Lung (tissue), 11 donors: ENCODE measurements at regions not wholly inside any gene's neighbourhood (a gene's known extent, or its start where the extent isn't known, plus 50 kb on each side); places are given as distances from the start of the nearest gene placed in this dataset.

Experiments
- ATAC-seq: fragments of 200-7000 bp; cut with Tn5 transposase; one replicate; pipeline ENCODE4 v1.9.1; 2020; ENCODE audit warnings: moderate number of reproducible peaks; ENCODE audit not compliant: insufficient read depth, low FRiP score
- DNase-seq, 3 donors: peaks; one replicate each; pipeline ENCODE4 v3.0.0-alpha.2; 2013 to 2017
- H3K27ac ChIP-seq, 2 donors: one replicate each; pipeline ENCODE4 v1.5.1; 2013; ENCODE audit warnings: mild to moderate bottlenecking in 2 of 2, moderate library complexity in 2 of 2, control low read depth in 1 of 2, inconsistent platforms in 1 of 2, low read depth in 1 of 2, low read length in 1 of 2
- H3K27me3 ChIP-seq, 3 donors: one replicate each; pipeline ENCODE4 v1.5.1; 2013; ENCODE audit warnings: low read length in 2 of 3; ENCODE audit not compliant: control insufficient read depth in 3 of 3, insufficient read depth in 3 of 3
- H3K36me3 ChIP-seq, 4 donors: one replicate each; pipeline ENCODE4 v1.5.1; 2013; ENCODE audit warnings: low read length in 4 of 4, mild to moderate bottlenecking in 1 of 4, moderate library complexity in 1 of 4; ENCODE audit not compliant: control insufficient read depth in 4 of 4, insufficient read depth in 4 of 4
- H3K4me1 ChIP-seq, 5 donors: one replicate each; pipeline ENCODE4 v1.5.1; 2013; ENCODE audit warnings: low read length in 5 of 5, mild to moderate bottlenecking in 2 of 5, moderate library complexity in 1 of 5; ENCODE audit not compliant: control insufficient read depth in 5 of 5, insufficient read depth in 5 of 5
- H3K4me3 ChIP-seq: one replicate; pipeline ENCODE4 v1.5.1; 2013; ENCODE audit warnings: mild to moderate bottlenecking, control low read depth, moderate library complexity
- H3K9ac ChIP-seq, 2 donors: one replicate each; pipeline ENCODE4 v1.5.1; 2013; ENCODE audit warnings: low read length in 2 of 2, control low read depth in 1 of 2; ENCODE audit not compliant: insufficient read depth in 1 of 2
- H3K9me3 ChIP-seq, 4 donors: one replicate each; pipeline ENCODE4 v1.5.1; 2013; ENCODE audit warnings: low read length in 3 of 4, mild to moderate bottlenecking in 1 of 4, moderate library complexity in 1 of 4; ENCODE audit not compliant: control insufficient read depth in 4 of 4, insufficient read depth in 3 of 4
- WGBS, 2 donors: extraction: QIAGEN DNeasy Blood & Tissue Kit; methylation state at CpG; one replicate each; pipeline ENCODE4 v1.1.7; 2013; 5-methylcytosine and 5-hydroxymethylcytosine counted together
- TF ChIP-seq, protein P1 (sequence below): IDR thresholded peaks from 2 replicates; pipeline ENCODE4 v1.5.1; 2012; ENCODE audit warnings: mild to moderate bottlenecking; ENCODE audit errors: control extremely low read depth, extremely low read depth
- donor health status: control.
- donor health status: control.
- donor health status: Bipolar disorder and iron deficiency.
- donor health status: healthy.
- donor health status: DM: yes; HTN: yes; CAD: no.

DNA sequence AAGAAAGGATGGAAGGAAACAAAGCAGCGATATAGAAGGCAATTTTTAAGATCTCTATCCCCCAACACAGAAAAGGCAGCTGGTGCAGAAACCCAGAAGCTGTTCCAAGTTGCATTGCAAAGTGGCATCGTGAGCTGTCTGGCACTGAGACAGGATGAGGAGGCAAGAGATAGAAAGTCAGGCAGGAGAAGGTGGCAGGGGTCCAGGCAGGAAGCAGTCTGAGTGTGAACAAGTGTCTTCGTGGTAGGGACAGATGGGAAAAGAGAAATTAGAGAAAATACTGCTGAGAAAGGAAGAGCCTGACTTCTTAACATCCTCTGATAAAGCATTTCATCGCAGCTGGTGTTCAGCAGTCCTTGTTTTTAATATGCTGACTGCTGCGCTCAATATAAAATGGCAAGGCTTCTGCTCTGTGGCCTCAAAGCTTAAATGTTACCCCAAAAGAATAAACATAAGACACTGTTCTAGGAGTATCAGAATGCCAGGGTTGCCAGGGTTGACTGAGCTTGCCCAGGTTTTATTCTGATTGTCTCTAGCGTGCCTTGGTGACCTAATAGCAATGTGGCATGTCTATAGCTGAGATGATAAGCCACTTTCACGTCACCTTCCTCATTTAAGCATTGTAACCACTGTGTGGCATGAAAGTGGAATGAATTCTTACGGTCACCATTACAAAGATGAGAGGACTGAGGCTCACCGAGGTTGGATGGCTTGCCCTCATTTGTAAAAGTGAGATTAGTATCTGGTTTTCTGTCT lies 397.6 kb downstream of the NUAK1 start:
- no peak overlapping the region for H3K9ac ChIP-seq
- H3K27ac ChIP-seq: peak overlapping the region; percentile 10 to 58
- WGBS, 2 donors: 41 to 42% methylated on average over 9 of the region's 9 CpGs
- no peaks in the 10 kb centered on the region for H3K9me3 ChIP-seq
- DNase-seq (peak; percentile 45 to 72 (median 57)), ATAC-seq (no peak)
- H3K27me3 ChIP-seq: no peaks in the 10 kb centered on the region
- no peak overlapping the region for H3K4me3 ChIP-seq
- H3K36me3 ChIP-seq: no peaks in the 10 kb centered on the region
- TF ChIP-seq, protein P1, sequence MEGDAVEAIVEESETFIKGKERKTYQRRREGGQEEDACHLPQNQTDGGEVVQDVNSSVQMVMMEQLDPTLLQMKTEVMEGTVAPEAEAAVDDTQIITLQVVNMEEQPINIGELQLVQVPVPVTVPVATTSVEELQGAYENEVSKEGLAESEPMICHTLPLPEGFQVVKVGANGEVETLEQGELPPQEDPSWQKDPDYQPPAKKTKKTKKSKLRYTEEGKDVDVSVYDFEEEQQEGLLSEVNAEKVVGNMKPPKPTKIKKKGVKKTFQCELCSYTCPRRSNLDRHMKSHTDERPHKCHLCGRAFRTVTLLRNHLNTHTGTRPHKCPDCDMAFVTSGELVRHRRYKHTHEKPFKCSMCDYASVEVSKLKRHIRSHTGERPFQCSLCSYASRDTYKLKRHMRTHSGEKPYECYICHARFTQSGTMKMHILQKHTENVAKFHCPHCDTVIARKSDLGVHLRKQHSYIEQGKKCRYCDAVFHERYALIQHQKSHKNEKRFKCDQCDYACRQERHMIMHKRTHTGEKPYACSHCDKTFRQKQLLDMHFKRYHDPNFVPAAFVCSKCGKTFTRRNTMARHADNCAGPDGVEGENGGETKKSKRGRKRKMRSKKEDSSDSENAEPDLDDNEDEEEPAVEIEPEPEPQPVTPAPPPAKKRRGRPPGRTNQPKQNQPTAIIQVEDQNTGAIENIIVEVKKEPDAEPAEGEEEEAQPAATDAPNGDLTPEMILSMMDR: no peak
- peaks cover 3 to 27% (median 20%) of the 10 kb centered on the region in 5 donors for H3K4me1 ChIP-seq

DNA sequence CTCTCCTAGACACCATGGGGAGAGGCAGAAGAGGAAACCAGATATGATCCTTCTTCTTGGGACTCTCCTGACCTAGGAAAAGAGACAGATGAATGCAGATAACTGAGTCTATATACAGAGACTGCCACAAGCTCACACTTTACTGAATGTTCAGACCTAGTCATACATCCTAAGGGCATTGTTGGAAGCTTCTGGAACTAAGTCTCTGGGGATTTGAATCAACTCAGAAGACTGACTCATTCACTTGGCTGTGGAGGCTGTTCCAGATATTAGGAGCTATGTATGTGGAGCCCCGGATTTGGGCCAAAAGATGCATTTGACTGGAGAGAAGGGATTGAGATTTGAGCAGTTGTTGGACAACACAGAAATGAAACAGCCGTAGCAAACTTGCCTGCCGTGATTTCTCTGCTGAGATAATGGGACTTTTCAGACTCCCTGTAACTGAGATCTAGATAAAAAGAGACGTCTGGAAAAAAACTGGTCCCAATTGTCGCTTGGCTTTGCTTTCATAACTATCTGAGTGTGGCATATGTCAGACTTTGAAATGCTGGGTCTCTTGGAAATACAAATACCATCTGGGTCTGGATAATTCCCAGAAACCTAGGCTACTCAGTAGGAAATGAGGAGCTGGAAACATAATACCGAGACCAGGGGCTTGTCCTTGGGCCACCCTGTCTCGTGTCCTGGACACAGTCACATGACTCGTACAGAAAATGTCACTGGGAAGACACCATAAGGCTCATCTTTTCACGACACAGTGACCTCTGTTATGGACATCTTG lies 396.8 kb downstream of the NUAK1 start:
- WGBS, 2 donors: 74 to 78% methylated on average over 9 of the region's 9 CpGs
- Histone ChIP-seq H3K4me3 (no peak overlapping the region), H3K4me1 (peaks cover 2 to 27% (median 20%) of the 10 kb centered on the region in 5 donors), H3K27me3 (no peaks in the 10 kb centered on the region), H3K9ac (no peak overlapping the region), H3K27ac (peak overlapping the region in 1 of 2 donors; percentile 58), H3K9me3 (no peaks in the 10 kb centered on the region), H3K36me3 (no peaks in the 10 kb centered on the region)
- ATAC-seq (no peak), DNase-seq (peak in 1 of 3 donors; percentile 47)
- TF ChIP-seq, protein P1: no peak

DNA sequence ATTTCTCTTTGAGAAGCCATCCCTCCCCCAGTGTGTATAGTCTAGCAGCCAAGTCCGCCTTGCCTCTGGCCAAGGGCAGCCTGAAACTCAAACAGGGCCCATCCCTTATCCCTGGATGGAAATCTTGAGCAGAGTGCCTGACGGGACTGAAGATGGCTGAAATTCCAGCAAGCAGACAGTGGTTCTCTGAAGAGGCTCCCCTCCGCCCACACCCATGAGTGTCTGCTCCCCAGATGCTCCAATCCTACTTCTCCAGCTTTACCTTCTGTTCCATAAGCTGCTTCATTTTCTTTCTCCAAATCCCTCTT lies 396.2 kb downstream of the NUAK1 start:
- ATAC-seq: no peak
- H3K4me3 ChIP-seq: no peak overlapping the region
- no peaks in the 10 kb centered on the region for H3K27me3 ChIP-seq
- H3K36me3 ChIP-seq: no peaks in the 10 kb centered on the region
- WGBS, 2 donors: 84 to 93% methylated on average over 3 of the region's 3 CpGs
- H3K9ac ChIP-seq: no peak overlapping the region
- TF ChIP-seq, protein P1: no peak
- no peaks in the 10 kb centered on the region for H3K9me3 ChIP-seq
- H3K4me1 ChIP-seq: peaks cover 2 to 27% (median 20%) of the 10 kb centered on the region in 5 donors
- peak overlapping the region in 1 of 2 donors; percentile 41 for H3K27ac ChIP-seq
- DNase-seq: no peak
